ENCODE measurements at regions not wholly inside any gene's neighbourhood (a gene's known extent, or its start where the extent isn't known, plus 50 kb on each side); places are given as distances from the start of the nearest gene placed in this dataset.

GRCh38 chrX:4450177-4450576, 736.7 kb upstream of the PRKX start:
- no peak for TF ChIP-seq ELF4 (IDR thresholded peaks at IDR 0.05)
- TF ChIP-seq CTBP1 (IDR thresholded peaks at IDR 0.05; ENCODE audit: borderline replicate concordance) = no peak
- TF ChIP-seq BHLHE40 (IDR thresholded peaks at IDR 0.05; ENCODE audit: borderline replicate concordance) = no peak
- TF ChIP-seq FOXM1 (IDR thresholded peaks at IDR 0.05; ENCODE audit: borderline replicate concordance) = no peak
- TF ChIP-seq PKNOX1 (IDR thresholded peaks at IDR 0.05) = no peak
- no peak for TF ChIP-seq NFRKB (IDR thresholded peaks at IDR 0.05)
- no peak for TF ChIP-seq TARDBP (IDR thresholded peaks at IDR 0.05)
- no peak for TF ChIP-seq SP1 (IDR thresholded peaks at IDR 0.05)
- TF ChIP-seq SUZ12 (IDR thresholded peaks at IDR 0.05) = no peak
- no peak for TF ChIP-seq FOXA1 (IDR thresholded peaks at IDR 0.05)
- TF ChIP-seq FOXK2 (IDR thresholded peaks at IDR 0.05) = no peak
- TF ChIP-seq ARNT (IDR thresholded peaks at IDR 0.05) = no peak
